NCI-H446 treated with DMSO at 0.1 percent for 48 hours (cell line): ENCODE measurements at regions not wholly inside any gene's neighbourhood (a gene's known extent, or its start where the extent isn't known, plus 50 kb on each side); places are given as distances from the start of the nearest gene placed in this dataset.
"Not testable (repeated sequence)": the region's sequence is repeated elsewhere in the genome, so short reads cannot be mapped to it uniquely, and the experiment has no call there.

Source experiments
- DNase-seq: peaks from one replicate; lab custom pipeline; 2025; lab: John Stamatoyannopoulos, UW

GRCh38 chr6:27190126-27190525 lies 57.4 kb upstream of the PRSS16 start:
- no peak for DNase-seq

- not testable (repeated sequence) for DNase-seq
Measured at GRCh38 chr6:27194453-27194852, 53.0 kb upstream of the PRSS16 start.

- DNase-seq, result not testable (repeated sequence)
Measured at GRCh38 chr6:27195547-27195946, 52.0 kb upstream of the PRSS16 start.
